HG02852 (cell line): ENCODE measurements at regions not wholly inside any gene's neighbourhood (a gene's known extent, or its start where the extent isn't known, plus 50 kb on each side); places are given as distances from the start of the nearest gene placed in this dataset.

Source experiments
- ATAC-seq: cut with Tn5 transposase; IDR thresholded peaks from one replicate; pipeline ENCODE4 v1.9.1; 2021; ENCODE audit warnings: mild to moderate bottlenecking, moderate library complexity; ENCODE audit not compliant: unreplicated experiment

GRCh38 chr6:1096967-1097765, 214.7 kb upstream of the FOXQ1 start:
- no peak for ATAC-seq

- ATAC-seq: no peak
Measured at GRCh38 chr6:1094306-1094705, 217.6 kb upstream of the FOXQ1 start.

- no peak for ATAC-seq
Measured at GRCh38 chr6:1091900-1092299, 220.0 kb upstream of the FOXQ1 start.

GRCh38 chr6:1089859-1090258, 222.0 kb upstream of the FOXQ1 start:
- no peak for ATAC-seq

- ATAC-seq: no peak
Measured at GRCh38 chr6:1088492-1089001, 223.4 kb upstream of the FOXQ1 start.

GRCh38 chr6:1087154-1087843, 224.6 kb upstream of the FOXQ1 start:
- ATAC-seq: no peak

- no peak for ATAC-seq
Measured at GRCh38 chr6:1086446-1087153, 225.3 kb upstream of the FOXQ1 start.

- ATAC-seq: no peak
Measured at GRCh38 chr6:1082285-1082935, 229.5 kb upstream of the FOXQ1 start.

GRCh38 chr6:1081551-1082284, 230.2 kb upstream of the FOXQ1 start:
- no peak for ATAC-seq

GRCh38 chr6:1080453-1081337, 231.2 kb upstream of the FOXQ1 start:
- ATAC-seq: no peak

- ATAC-seq: no peak
Measured at GRCh38 chr6:1079525-1079924, 232.4 kb upstream of the FOXQ1 start.

GRCh38 chr6:1077478-1078416, 234.2 kb upstream of the FOXQ1 start:
- ATAC-seq: no peak

GRCh38 chr6:1076531-1077459, 235.1 kb upstream of the FOXQ1 start:
- ATAC-seq: no peak

GRCh38 chr6:1075880-1076279, 236.0 kb upstream of the FOXQ1 start:
- no peak for ATAC-seq

- ATAC-seq: no peak
Measured at GRCh38 chr6:1075444-1075843, 236.5 kb upstream of the FOXQ1 start.

GRCh38 chr6:1070085-1070521, 241.8 kb upstream of the FOXQ1 start:
- no peak for ATAC-seq

- ATAC-seq: no peak
Measured at GRCh38 chr6:1068905-1069304, 243.0 kb upstream of the FOXQ1 start.
